ENCODE measurements at regions not wholly inside any gene's neighbourhood (a gene's known extent, or its start where the extent isn't known, plus 50 kb on each side); places are given as distances from the start of the nearest gene placed in this dataset.
A peak's percentile ranks its signal among the peaks of the same experiment; 100 is the strongest.

- no peak for ATAC-seq
- Mint-ChIP-seq H3K4me1 (peaks cover 14% of the 10 kb centered on the region), H3K27ac (no peak overlapping the region), H3K36me3 (ENCODE audit: low read depth) (no peaks in the 10 kb centered on the region), H3K4me3 (no peak overlapping the region), H3K27me3 (no peaks in the 10 kb centered on the region)
- no peak for DNase-seq
- H3K9me3 ChIP-seq (ENCODE audit: control insufficient read depth, low read length, poor library complexity, severe bottlenecking): no peaks in the 10 kb centered on the region
Measured at GRCh38 chr15:72961346-72961745, 90.9 kb upstream of the NEO1 start.

GRCh38 chr15:72958634-72959033 lies 93.6 kb upstream of the NEO1 start:
- Mint-ChIP-seq H3K36me3 (ENCODE audit: low read depth) (no peaks in the 10 kb centered on the region), H3K27me3 (no peaks in the 10 kb centered on the region), H3K4me3 (no peak overlapping the region), H3K4me1 (peaks cover 4% of the 10 kb centered on the region), H3K27ac (no peak overlapping the region)
- ATAC-seq (no peak), DNase-seq (no peak)
- no peaks in the 10 kb centered on the region for H3K9me3 ChIP-seq (ENCODE audit: control insufficient read depth, low read length, poor library complexity, severe bottlenecking)

GRCh38 chr15:72953306-72953705 lies 99.0 kb upstream of the NEO1 start:
- Mint-ChIP-seq H3K27ac (peak overlapping the region; percentile 0), H3K27me3 (no peaks in the 10 kb centered on the region), H3K36me3 (ENCODE audit: low read depth) (peaks cover 2% of the 10 kb centered on the region), H3K4me3 (no peak overlapping the region), H3K4me1 (peaks cover 3% of the 10 kb centered on the region)
- H3K9me3 ChIP-seq (ENCODE audit: control insufficient read depth, low read length, poor library complexity, severe bottlenecking): no peaks in the 10 kb centered on the region
- DNase-seq (no peak), ATAC-seq (no peak)

GRCh38 chr15:72952151-72952550 lies 100.1 kb upstream of the NEO1 start:
- DNase-seq: no peak
- Mint-ChIP-seq H3K36me3 (ENCODE audit: low read depth) (peaks cover 3% of the 10 kb centered on the region), H3K4me3 (no peak overlapping the region), H3K27me3 (no peaks in the 10 kb centered on the region), H3K4me1 (peaks cover 3% of the 10 kb centered on the region), H3K27ac (no peak overlapping the region)
- no peaks in the 10 kb centered on the region for H3K9me3 ChIP-seq (ENCODE audit: control insufficient read depth, low read length, poor library complexity, severe bottlenecking)
- no peak for ATAC-seq

GRCh38 chr15:72948662-72949061 lies 103.6 kb upstream of the NEO1 start:
- Mint-ChIP-seq H3K27ac (no peak overlapping the region), H3K4me1 (peaks cover 3% of the 10 kb centered on the region), H3K36me3 (ENCODE audit: low read depth) (peaks cover 3% of the 10 kb centered on the region), H3K27me3 (peaks cover 13% of the 10 kb centered on the region), H3K4me3 (no peak overlapping the region)
- DNase-seq (no peak), ATAC-seq (no peak)
- H3K9me3 ChIP-seq (ENCODE audit: control insufficient read depth, low read length, poor library complexity, severe bottlenecking): peaks cover 5% of the 10 kb centered on the region

GRCh38 chr15:72947709-72948108 lies 104.6 kb upstream of the NEO1 start:
- Mint-ChIP-seq H3K4me3 (no peak overlapping the region), H3K27me3 (peaks cover 20% of the 10 kb centered on the region), H3K4me1 (no peaks in the 10 kb centered on the region), H3K27ac (no peak overlapping the region), H3K36me3 (ENCODE audit: low read depth) (peaks cover 3% of the 10 kb centered on the region)
- DNase-seq (no peak), ATAC-seq (no peak)
- peaks cover 5% of the 10 kb centered on the region for H3K9me3 ChIP-seq (ENCODE audit: control insufficient read depth, low read length, poor library complexity, severe bottlenecking)

GRCh38 chr15:72944565-72944964 lies 107.7 kb upstream of the NEO1 start:
- peaks cover 5% of the 10 kb centered on the region for H3K9me3 ChIP-seq (ENCODE audit: control insufficient read depth, low read length, poor library complexity, severe bottlenecking)
- ATAC-seq: no peak
- Mint-ChIP-seq H3K4me3 (no peak overlapping the region), H3K4me1 (no peaks in the 10 kb centered on the region), H3K27me3 (peaks cover 30% of the 10 kb centered on the region), H3K27ac (no peak overlapping the region), H3K36me3 (ENCODE audit: low read depth) (peaks cover 3% of the 10 kb centered on the region)
- no peak for DNase-seq

- H3K4me1 Mint-ChIP-seq: peaks cover 2% of the 10 kb centered on the region
- no peak overlapping the region for H3K4me3 Mint-ChIP-seq
- DNase-seq (no peak), ATAC-seq (no peak)
- H3K36me3 Mint-ChIP-seq (ENCODE audit: low read depth): no peaks in the 10 kb centered on the region
- H3K27ac Mint-ChIP-seq: no peak overlapping the region
- H3K9me3 ChIP-seq (ENCODE audit: control insufficient read depth, low read length, poor library complexity, severe bottlenecking): no peaks in the 10 kb centered on the region
- peaks cover 52% of the 10 kb centered on the region for H3K27me3 Mint-ChIP-seq
Measured at GRCh38 chr15:72940229-72940622, 112.0 kb upstream of the NEO1 start.

GRCh38 chr15:72939514-72940228 lies 112.6 kb upstream of the NEO1 start:
- peaks cover 2% of the 10 kb centered on the region for H3K4me1 Mint-ChIP-seq
- ATAC-seq (no peak), DNase-seq (no peak)
- H3K27ac Mint-ChIP-seq: no peak overlapping the region
- H3K36me3 Mint-ChIP-seq (ENCODE audit: low read depth): peaks cover under 1% of the 10 kb centered on the region
- H3K27me3 Mint-ChIP-seq: peaks cover 52% of the 10 kb centered on the region
- no peaks in the 10 kb centered on the region for H3K9me3 ChIP-seq (ENCODE audit: control insufficient read depth, low read length, poor library complexity, severe bottlenecking)
- no peak overlapping the region for H3K4me3 Mint-ChIP-seq

- no peaks in the 10 kb centered on the region for H3K9me3 ChIP-seq (ENCODE audit: control insufficient read depth, low read length, poor library complexity, severe bottlenecking)
- Mint-ChIP-seq H3K4me1 (peaks cover 2% of the 10 kb centered on the region), H3K27ac (no peak overlapping the region), H3K36me3 (ENCODE audit: low read depth) (peaks cover 2% of the 10 kb centered on the region), H3K27me3 (peaks cover 47% of the 10 kb centered on the region), H3K4me3 (no peak overlapping the region)
- ATAC-seq (no peak), DNase-seq (no peak)
Measured at GRCh38 chr15:72936691-72937679, 115.3 kb upstream of the NEO1 start.

- H3K27me3 Mint-ChIP-seq: peaks cover 52% of the 10 kb centered on the region
- no peak overlapping the region for H3K4me3 Mint-ChIP-seq
- DNase-seq: no peak
- no peak for ATAC-seq
- H3K4me1 Mint-ChIP-seq: peaks cover 2% of the 10 kb centered on the region
- H3K27ac Mint-ChIP-seq: no peak overlapping the region
- H3K9me3 ChIP-seq (ENCODE audit: control insufficient read depth, low read length, poor library complexity, severe bottlenecking): no peaks in the 10 kb centered on the region
- peaks cover 2% of the 10 kb centered on the region for H3K36me3 Mint-ChIP-seq (ENCODE audit: low read depth)
Measured at GRCh38 chr15:72936237-72936636, 116.0 kb upstream of the NEO1 start.

GRCh38 chr15:72935521-72935920 lies 116.7 kb upstream of the NEO1 start:
- no peak overlapping the region for H3K4me3 Mint-ChIP-seq
- ATAC-seq: no peak
- H3K36me3 Mint-ChIP-seq (ENCODE audit: low read depth): peaks cover 2% of the 10 kb centered on the region
- H3K27ac Mint-ChIP-seq: no peak overlapping the region
- H3K9me3 ChIP-seq (ENCODE audit: control insufficient read depth, low read length, poor library complexity, severe bottlenecking): no peaks in the 10 kb centered on the region
- DNase-seq: no peak
- H3K4me1 Mint-ChIP-seq: peaks cover 2% of the 10 kb centered on the region
- H3K27me3 Mint-ChIP-seq: peaks cover 54% of the 10 kb centered on the region

- no peak for DNase-seq
- peaks cover 54% of the 10 kb centered on the region for H3K27me3 Mint-ChIP-seq
- H3K27ac Mint-ChIP-seq: peak overlapping the region; percentile 51
- no peak for ATAC-seq
- H3K4me1 Mint-ChIP-seq: peaks cover 2% of the 10 kb centered on the region
- H3K36me3 Mint-ChIP-seq (ENCODE audit: low read depth): peaks cover 2% of the 10 kb centered on the region
- no peak overlapping the region for H3K4me3 Mint-ChIP-seq
- no peaks in the 10 kb centered on the region for H3K9me3 ChIP-seq (ENCODE audit: control insufficient read depth, low read length, poor library complexity, severe bottlenecking)
Measured at GRCh38 chr15:72934921-72935320, 117.3 kb upstream of the NEO1 start.

Data from T-helper 17 cell (primary cell).